ENCODE measurements at regions not wholly inside any gene's neighbourhood (a gene's known extent, or its start where the extent isn't known, plus 50 kb on each side); places are given as distances from the start of the nearest gene placed in this dataset.

GRCh38 chr10:91352760-91353159, 57.4 kb upstream of the HECTD2 start:
- no peak for DNase-seq (ENCODE audit: low spot score)
- Histone ChIP-seq H3K27ac (ENCODE audit: poor library complexity, severe bottlenecking) (peak overlapping the region; percentile 96), H3K27me3 (ENCODE audit: insufficient read depth, poor library complexity, severe bottlenecking) (no peaks in the 10 kb centered on the region), H3K4me1 (ENCODE audit: insufficient read depth, poor library complexity, severe bottlenecking) (peaks cover 50% of the 10 kb centered on the region), H3K36me3 (ENCODE audit: low read depth) (no peaks in the 10 kb centered on the region), H3K9me3 (ENCODE audit: severe bottlenecking) (no peaks in the 10 kb centered on the region), H3K4me3 (ENCODE audit: severe bottlenecking) (no peak overlapping the region)
- no peak for TF ChIP-seq CTCF (IDR thresholded peaks at IDR 0.05; ENCODE audit: poor library complexity, severe bottlenecking)
- ATAC-seq (ENCODE audit: low read depth): no peak

GRCh38 chr10:91354166-91355075, 55.7 kb upstream of the HECTD2 start:
- no peak overlapping the region for H3K4me3 ChIP-seq (ENCODE audit: severe bottlenecking)
- no peaks in the 10 kb centered on the region for H3K27me3 ChIP-seq (ENCODE audit: insufficient read depth, poor library complexity, severe bottlenecking)
- H3K4me1 ChIP-seq (ENCODE audit: insufficient read depth, poor library complexity, severe bottlenecking): peaks cover 37% of the 10 kb centered on the region
- no peak overlapping the region for H3K27ac ChIP-seq (ENCODE audit: poor library complexity, severe bottlenecking)
- no peaks in the 10 kb centered on the region for H3K9me3 ChIP-seq (ENCODE audit: severe bottlenecking)
- ATAC-seq (ENCODE audit: low read depth) (no peak), DNase-seq (ENCODE audit: low spot score) (no peak)
- no peak for TF ChIP-seq CTCF (IDR thresholded peaks at IDR 0.05; ENCODE audit: poor library complexity, severe bottlenecking)
- H3K36me3 ChIP-seq (ENCODE audit: low read depth): no peaks in the 10 kb centered on the region

- TF ChIP-seq CTCF (IDR thresholded peaks at IDR 0.05; ENCODE audit: poor library complexity, severe bottlenecking): no peak
- no peaks in the 10 kb centered on the region for H3K36me3 ChIP-seq (ENCODE audit: low read depth)
- H3K4me3 ChIP-seq (ENCODE audit: severe bottlenecking): no peak overlapping the region
- no peak for DNase-seq (ENCODE audit: low spot score)
- H3K27ac ChIP-seq (ENCODE audit: poor library complexity, severe bottlenecking): no peak overlapping the region
- H3K27me3 ChIP-seq (ENCODE audit: insufficient read depth, poor library complexity, severe bottlenecking): no peaks in the 10 kb centered on the region
- H3K9me3 ChIP-seq (ENCODE audit: severe bottlenecking): no peaks in the 10 kb centered on the region
- ATAC-seq (ENCODE audit: low read depth): no peak
- peaks cover 21% of the 10 kb centered on the region for H3K4me1 ChIP-seq (ENCODE audit: insufficient read depth, poor library complexity, severe bottlenecking)
Observed at GRCh38 chr10:91355998-91356397, 54.1 kb upstream of the HECTD2 start.

- no peaks in the 10 kb centered on the region for H3K27me3 ChIP-seq (ENCODE audit: insufficient read depth, poor library complexity, severe bottlenecking)
- no peak for DNase-seq (ENCODE audit: low spot score)
- no peaks in the 10 kb centered on the region for H3K36me3 ChIP-seq (ENCODE audit: low read depth)
- TF ChIP-seq CTCF (IDR thresholded peaks at IDR 0.05; ENCODE audit: poor library complexity, severe bottlenecking): no peak
- no peaks in the 10 kb centered on the region for H3K9me3 ChIP-seq (ENCODE audit: severe bottlenecking)
- ATAC-seq (ENCODE audit: low read depth): no peak
- no peak overlapping the region for H3K4me3 ChIP-seq (ENCODE audit: severe bottlenecking)
- H3K4me1 ChIP-seq (ENCODE audit: insufficient read depth, poor library complexity, severe bottlenecking): peaks cover 9% of the 10 kb centered on the region
- no peak overlapping the region for H3K27ac ChIP-seq (ENCODE audit: poor library complexity, severe bottlenecking)
Observed at GRCh38 chr10:91357497-91357896, 52.6 kb upstream of the HECTD2 start.
